Caco-2 (cell line): ENCODE measurements at regions not wholly inside any gene's neighbourhood (a gene's known extent, or its start where the extent isn't known, plus 50 kb on each side); places are given as distances from the start of the nearest gene placed in this dataset.

Experiments used
- BruUV-seq: library from RNA; stranded (reverse); fragments of 400-500 nt; replicated peaks from 2 replicates; lab custom pipeline; 2021; lab: Mats Ljungman, UMichigan
- CTCF ChIA-PET: fragments of 300-600 bp; sonication (Branson Sonifier 250); formaldehyde crosslinking; loops from one replicate; lab custom pipeline; 2022; ENCODE audit warnings: antibody characterized with exemption; lab: Charles Lee
- POLR2A ChIA-PET: fragments of 300-600 bp; sonication (Branson Sonifier 250); formaldehyde crosslinking; loops from one replicate; lab custom pipeline; 2022; ENCODE audit warnings: antibody characterized with exemption; lab: Charles Lee
- DNase-seq, 2 experiments: peaks; one replicate each; pipeline versions ENCODE4 v3.0.0 to v3.0.0-alpha.2; 2020 to 2022
- H3K27me3 ChIP-seq: replicated peaks from 2 replicates; pipeline ENCODE4 v1.6.0; 2011; ENCODE audit warnings: low read length; ENCODE audit not compliant: control insufficient read depth, insufficient read depth
- H3K36me3 ChIP-seq: 2 replicates; pipeline ENCODE4 v1.5.1; 2011; ENCODE audit warnings: low read length; ENCODE audit not compliant: control insufficient read depth, insufficient read depth
- H3K4me1 ChIP-seq: fragments of 250-450 bp; sonication (Bioruptor Pico); 2 replicates; pipeline ENCODE4 v1.5.1; 2020; ENCODE audit warnings: mild to moderate bottlenecking
- H3K4me3 ChIP-seq: 2 replicates; pipeline ENCODE4 v1.5.1; 2011; ENCODE audit warnings: low read depth, mild to moderate bottlenecking, control low read depth, low read length
- H3K9me3 ChIP-seq: fragments of 250-450 bp; sonication (Bioruptor Pico); 2 replicates; pipeline ENCODE4 v1.5.1; 2020; ENCODE audit warnings: mild to moderate bottlenecking, moderate library complexity
- H3K27ac Mint-ChIP-seq: one replicate; pipeline ENCODE4 v1.8.0; 2022; ENCODE audit warnings: mixed read lengths; ENCODE audit not compliant: unreplicated experiment
- H3K27me3 Mint-ChIP-seq: one replicate; pipeline ENCODE4 v1.8.0; 2022; ENCODE audit warnings: mixed read lengths; ENCODE audit not compliant: insufficient read depth, unreplicated experiment
- H3K36me3 Mint-ChIP-seq: one replicate; pipeline ENCODE4 v1.8.0; 2022; ENCODE audit warnings: mild to moderate bottlenecking, mixed read lengths; ENCODE audit not compliant: insufficient read depth, unreplicated experiment
- H3K4me1 Mint-ChIP-seq: one replicate; pipeline ENCODE4 v1.8.0; 2022; ENCODE audit warnings: low read depth, mixed read lengths; ENCODE audit not compliant: unreplicated experiment
- H3K4me3 Mint-ChIP-seq: one replicate; pipeline ENCODE4 v1.8.0; 2022; ENCODE audit warnings: mild to moderate bottlenecking, moderate library complexity, mixed read lengths; ENCODE audit not compliant: unreplicated experiment
- H3K9me3 Mint-ChIP-seq: one replicate; pipeline ENCODE4 v1.8.0; 2022; ENCODE audit warnings: mixed read lengths; ENCODE audit not compliant: unreplicated experiment
- intact Hi-C: fragments of 100-400 bp; cut with micrococcal nuclease; formaldehyde crosslinking; loops from one replicate; pipeline ENCODE4 v1.10.0; 2022; ENCODE audit not compliant: unreplicated experiment
- TF ChIP-seq, protein P1 (sequence below), 2 experiments: fragments of 200-600 bp in 1 of 2; IDR thresholded peaks; 1 replicate in 1 of 2; 2 replicates in 1 of 2; pipeline versions ENCODE4 v1.5.1 to v1.8.0; 2011 to 2022; ENCODE audit warnings: antibody characterized with exemption in 1 of 2, control low read depth in 1 of 2, inconsistent platforms in 1 of 2, low read depth in 1 of 2, low read length in 1 of 2, mild to moderate bottlenecking in 1 of 2, moderate library complexity in 1 of 2; ENCODE audit not compliant: insufficient read depth in 1 of 2, severe bottlenecking in 1 of 2, unreplicated experiment in 1 of 2

DNA sequence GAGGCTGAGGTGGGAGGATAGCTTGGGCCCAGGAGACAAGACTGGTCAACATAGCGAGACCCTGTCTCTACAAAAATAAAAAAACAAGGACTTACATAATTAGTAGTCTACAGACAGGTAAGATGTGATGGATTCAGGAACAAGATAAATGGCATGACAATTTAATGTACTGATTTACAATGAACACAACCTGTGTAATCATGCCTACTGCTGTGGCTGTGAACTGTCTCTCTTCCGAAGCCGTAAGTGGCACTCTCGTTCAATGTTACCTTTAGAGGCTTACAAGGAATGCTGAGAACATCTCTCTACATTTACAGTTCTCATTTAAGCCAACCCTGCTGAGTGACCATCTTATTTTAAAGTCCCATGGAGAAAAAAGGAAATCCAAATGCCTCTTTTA, 134.8 kb upstream of the PRDM1 start:
- no peaks in the 10 kb centered on the region for H3K36me3 Mint-ChIP-seq
- H3K27me3 ChIP-seq = no peaks in the 10 kb centered on the region
- H3K4me3 ChIP-seq = no peak overlapping the region
- no peaks in the 10 kb centered on the region for H3K27me3 Mint-ChIP-seq
- ChIA-PET POLR2A (no interaction called here), CTCF (interaction anchor here (0.6 kb wide), 1 partner anchor 164 kb away, joined by 5 read pairs; no protein-coding TSS in a partner anchor)
- DNase-seq = no peak
- BruUV-seq = no TSS peak
- no peaks in the 10 kb centered on the region for H3K36me3 ChIP-seq
- H3K9me3 Mint-ChIP-seq = no peaks in the 10 kb centered on the region
- TF ChIP-seq, protein P1, sequence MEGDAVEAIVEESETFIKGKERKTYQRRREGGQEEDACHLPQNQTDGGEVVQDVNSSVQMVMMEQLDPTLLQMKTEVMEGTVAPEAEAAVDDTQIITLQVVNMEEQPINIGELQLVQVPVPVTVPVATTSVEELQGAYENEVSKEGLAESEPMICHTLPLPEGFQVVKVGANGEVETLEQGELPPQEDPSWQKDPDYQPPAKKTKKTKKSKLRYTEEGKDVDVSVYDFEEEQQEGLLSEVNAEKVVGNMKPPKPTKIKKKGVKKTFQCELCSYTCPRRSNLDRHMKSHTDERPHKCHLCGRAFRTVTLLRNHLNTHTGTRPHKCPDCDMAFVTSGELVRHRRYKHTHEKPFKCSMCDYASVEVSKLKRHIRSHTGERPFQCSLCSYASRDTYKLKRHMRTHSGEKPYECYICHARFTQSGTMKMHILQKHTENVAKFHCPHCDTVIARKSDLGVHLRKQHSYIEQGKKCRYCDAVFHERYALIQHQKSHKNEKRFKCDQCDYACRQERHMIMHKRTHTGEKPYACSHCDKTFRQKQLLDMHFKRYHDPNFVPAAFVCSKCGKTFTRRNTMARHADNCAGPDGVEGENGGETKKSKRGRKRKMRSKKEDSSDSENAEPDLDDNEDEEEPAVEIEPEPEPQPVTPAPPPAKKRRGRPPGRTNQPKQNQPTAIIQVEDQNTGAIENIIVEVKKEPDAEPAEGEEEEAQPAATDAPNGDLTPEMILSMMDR (IDR thresholded peaks at IDR 0.05; ENCODE audit: insufficient read depth in 1 of 2, low read depth in 1 of 2, low read length in 1 of 2, severe bottlenecking in 1 of 2, unreplicated experiment in 1 of 2) = no peak
- no peaks in the 10 kb centered on the region for H3K4me1 ChIP-seq
- no peak overlapping the region for H3K27ac Mint-ChIP-seq
- intact Hi-C loops = no loop called here
- no peaks in the 10 kb centered on the region for H3K9me3 ChIP-seq
- H3K4me3 Mint-ChIP-seq = no peak overlapping the region
- H3K4me1 Mint-ChIP-seq = peaks cover 5% of the 10 kb centered on the region

DNA sequence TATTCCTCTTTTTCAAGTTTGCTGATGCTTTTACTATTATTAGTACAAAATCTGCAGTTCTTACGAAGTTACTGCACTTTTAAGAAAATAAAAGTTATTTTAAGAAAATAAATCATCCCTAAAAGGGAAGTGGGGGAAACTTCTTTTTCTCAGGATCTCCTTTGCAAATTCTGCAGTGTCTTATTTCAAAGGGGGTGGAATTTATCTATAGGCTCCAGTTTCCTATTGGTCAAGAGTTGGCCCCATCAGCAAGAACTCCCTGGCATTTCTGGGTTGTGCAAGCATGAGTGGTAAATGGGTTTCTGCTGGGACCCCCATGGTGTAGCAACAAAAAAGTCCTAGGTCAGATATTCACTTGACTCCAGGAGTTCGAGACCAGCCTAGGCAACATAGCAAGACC, 136.3 kb upstream of the PRDM1 start:
- intact Hi-C loops = no loop called here
- no peak overlapping the region for H3K27ac Mint-ChIP-seq
- H3K4me3 Mint-ChIP-seq = no peak overlapping the region
- Histone ChIP-seq H3K36me3 (no peaks in the 10 kb centered on the region), H3K4me1 (no peaks in the 10 kb centered on the region), H3K4me3 (no peak overlapping the region), H3K27me3 (no peaks in the 10 kb centered on the region), H3K9me3 (no peaks in the 10 kb centered on the region)
- peaks cover 13% of the 10 kb centered on the region for H3K4me1 Mint-ChIP-seq
- no peak for DNase-seq
- no peaks in the 10 kb centered on the region for H3K27me3 Mint-ChIP-seq
- ChIA-PET POLR2A (no interaction called here), CTCF (interaction anchor here (0.9 kb wide), 1 partner anchor 43 kb away, joined by 3 read pairs; no protein-coding TSS in a partner anchor)
- H3K9me3 Mint-ChIP-seq = peaks cover 8% of the 10 kb centered on the region
- TF ChIP-seq, protein P1 (IDR thresholded peaks at IDR 0.05; ENCODE audit: insufficient read depth in 1 of 2, low read depth in 1 of 2, low read length in 1 of 2, severe bottlenecking in 1 of 2, unreplicated experiment in 1 of 2) = no peak
- no TSS peak for BruUV-seq
- no peaks in the 10 kb centered on the region for H3K36me3 Mint-ChIP-seq

DNA sequence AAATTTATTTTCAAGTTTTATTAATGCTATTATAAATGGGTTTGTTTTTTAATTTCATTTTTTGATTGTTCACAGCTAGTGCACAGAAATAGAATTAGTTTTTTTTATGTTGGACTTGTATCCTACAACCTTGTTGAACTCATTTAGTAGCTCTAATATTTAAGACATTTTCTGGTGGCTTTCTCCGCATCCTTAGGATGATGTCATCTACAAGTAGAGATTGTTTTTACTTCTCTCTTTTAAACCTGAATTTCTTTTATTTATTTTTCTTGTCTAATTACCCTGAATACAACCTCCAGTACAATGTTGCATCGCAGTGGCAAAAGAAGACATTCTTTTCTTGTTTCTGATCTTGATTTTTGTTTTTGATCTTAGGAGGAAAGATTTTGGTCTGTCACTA, 142.6 kb upstream of the PRDM1 start:
- TF ChIP-seq, protein P1 (IDR thresholded peaks at IDR 0.05; ENCODE audit: insufficient read depth in 1 of 2, low read depth in 1 of 2, low read length in 1 of 2, severe bottlenecking in 1 of 2, unreplicated experiment in 1 of 2) = no peak
- H3K36me3 Mint-ChIP-seq = no peaks in the 10 kb centered on the region
- no peaks in the 10 kb centered on the region for H3K27me3 Mint-ChIP-seq
- DNase-seq = no peak
- CTCF ChIA-PET = no interaction called here
- no peak overlapping the region for H3K27ac Mint-ChIP-seq
- no peaks in the 10 kb centered on the region for H3K27me3 ChIP-seq
- POLR2A ChIA-PET = no interaction called here
- H3K4me1 Mint-ChIP-seq = peaks cover 7% of the 10 kb centered on the region
- H3K36me3 ChIP-seq = no peaks in the 10 kb centered on the region
- H3K4me3 ChIP-seq = no peak overlapping the region
- H3K4me3 Mint-ChIP-seq = no peak overlapping the region
- BruUV-seq = no TSS peak
- intact Hi-C loops = no loop called here
- H3K4me1 ChIP-seq = no peaks in the 10 kb centered on the region
- H3K9me3 ChIP-seq = 0 out of 2 replicates have a peak, but pooled peaks cover 5% of the 10 kb centered on the region
- H3K9me3 Mint-ChIP-seq = peaks cover 8% of the 10 kb centered on the region
